GM21381 (cell line): ENCODE measurements at regions not wholly inside any gene's neighbourhood (a gene's known extent, or its start where the extent isn't known, plus 50 kb on each side); places are given as distances from the start of the nearest gene placed in this dataset.

ENCODE experiments used
- ATAC-seq: cut with Tn5 transposase; IDR thresholded peaks from one replicate; pipeline ENCODE4 v1.9.1; 2021; ENCODE audit warnings: mild to moderate bottlenecking, moderate library complexity; ENCODE audit not compliant: unreplicated experiment

DNA sequence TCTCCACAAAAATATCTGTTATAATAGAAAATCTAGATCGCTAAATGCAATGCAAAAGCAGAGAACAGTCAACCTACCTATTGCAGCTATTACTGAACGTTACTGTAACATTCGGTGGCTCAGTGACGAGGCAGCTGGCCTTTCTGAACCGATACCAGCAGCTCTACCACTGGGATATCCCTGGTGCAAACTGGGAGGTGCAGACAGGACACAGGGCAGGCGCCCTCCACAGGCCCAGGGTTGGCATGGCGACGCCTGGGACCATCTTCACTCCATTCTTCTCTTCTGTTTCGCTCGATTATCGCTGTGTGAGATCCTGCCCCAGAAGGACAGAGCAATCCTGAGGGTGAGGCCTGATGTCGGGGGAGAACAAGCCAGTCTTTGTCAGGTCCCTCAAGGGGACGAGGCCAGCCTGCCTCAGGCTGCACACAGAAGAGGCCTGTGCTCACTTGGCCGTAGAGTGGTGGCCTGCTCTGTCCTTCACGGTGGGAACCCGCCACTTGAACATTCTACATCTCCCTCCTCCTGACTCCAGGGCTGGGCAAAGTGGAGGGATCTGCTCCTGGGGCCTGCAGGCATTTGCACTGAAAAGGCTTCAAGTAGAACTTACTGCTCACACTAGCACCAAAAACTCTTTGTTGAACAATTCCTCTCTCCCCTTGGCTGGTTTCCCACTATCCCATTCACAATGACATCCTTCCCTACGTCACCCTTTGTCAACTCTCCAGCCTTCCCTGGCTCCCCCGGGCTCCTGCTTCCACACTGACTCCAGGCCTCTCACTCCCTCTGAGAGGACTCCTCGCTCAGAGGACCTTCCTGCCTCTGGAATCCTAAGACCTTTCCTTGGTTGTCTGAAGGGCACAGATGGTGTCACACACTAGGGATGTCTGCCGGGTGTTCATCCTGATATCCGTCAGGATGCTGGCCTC lies 49.7 kb downstream of the CYRIA start:
- ATAC-seq: no peak

DNA sequence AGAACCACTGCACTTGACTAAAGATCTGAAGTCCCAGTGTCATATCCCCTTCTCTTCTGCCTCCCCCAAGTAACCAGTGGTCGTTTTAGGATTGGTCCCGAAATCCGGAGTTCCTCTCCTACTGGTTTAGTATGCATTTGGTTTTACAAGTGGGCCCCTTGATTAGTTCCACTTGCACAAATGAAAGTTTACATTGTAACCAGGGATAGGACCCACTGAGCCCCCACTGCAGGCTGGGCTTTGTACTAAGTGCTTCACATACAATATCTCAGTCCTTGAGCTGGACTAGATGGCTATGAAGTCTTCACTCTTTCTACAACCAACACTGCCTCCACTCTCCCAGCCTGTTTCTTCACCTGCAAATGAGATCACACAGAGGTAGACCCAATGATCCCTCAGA lies 50.4 kb downstream of the CYRIA start:
- ATAC-seq: no peak

DNA sequence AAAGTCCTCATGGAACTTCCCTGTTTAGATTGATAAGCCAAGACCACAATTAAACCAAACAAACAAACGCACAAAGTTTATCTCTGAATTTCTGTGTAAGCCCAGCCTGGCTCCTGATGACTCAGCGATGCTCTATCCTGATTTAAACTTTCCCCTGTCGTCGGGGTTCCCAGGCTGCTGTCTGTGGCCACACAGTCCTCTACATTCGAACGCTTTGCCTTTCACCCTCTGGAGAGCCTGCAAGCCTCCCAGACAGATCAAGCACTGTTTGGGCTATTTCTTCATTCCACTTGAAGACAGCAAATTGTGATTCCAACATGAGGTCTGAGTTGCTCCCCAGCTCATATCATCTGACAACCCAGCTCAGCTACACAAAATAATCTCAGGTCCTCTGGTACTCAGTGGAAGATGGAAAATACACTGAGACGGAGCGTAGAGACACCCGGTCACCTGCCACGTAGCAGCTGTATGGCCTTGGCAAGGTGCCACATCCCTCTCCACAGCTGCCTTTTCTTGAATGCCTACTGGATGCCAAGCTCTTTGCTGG lies 51.2 kb downstream of the CYRIA start:
- no peak for ATAC-seq

DNA sequence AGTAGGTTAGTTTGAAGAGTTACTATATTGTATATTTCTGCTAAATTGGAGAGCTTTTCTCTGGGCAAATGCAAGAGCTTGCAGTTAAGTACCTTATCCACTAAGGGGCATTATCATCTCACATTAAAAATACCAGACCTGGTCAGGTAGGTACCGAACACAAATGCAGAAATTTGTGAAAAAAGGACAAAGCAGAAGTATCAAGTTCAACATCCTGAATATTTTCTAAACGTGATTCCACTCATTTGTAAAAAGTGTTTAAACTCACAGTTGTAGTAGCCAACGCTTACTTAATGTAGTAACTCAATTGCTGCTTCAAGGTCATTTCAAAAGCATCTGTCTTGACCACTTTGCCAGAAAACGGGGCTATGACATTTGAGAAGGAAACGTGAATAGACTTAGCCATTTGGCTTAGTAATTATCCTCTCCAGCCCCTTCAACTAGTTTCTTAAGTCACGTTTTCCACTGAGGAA lies 52.1 kb downstream of the CYRIA start:
- no peak for ATAC-seq

DNA sequence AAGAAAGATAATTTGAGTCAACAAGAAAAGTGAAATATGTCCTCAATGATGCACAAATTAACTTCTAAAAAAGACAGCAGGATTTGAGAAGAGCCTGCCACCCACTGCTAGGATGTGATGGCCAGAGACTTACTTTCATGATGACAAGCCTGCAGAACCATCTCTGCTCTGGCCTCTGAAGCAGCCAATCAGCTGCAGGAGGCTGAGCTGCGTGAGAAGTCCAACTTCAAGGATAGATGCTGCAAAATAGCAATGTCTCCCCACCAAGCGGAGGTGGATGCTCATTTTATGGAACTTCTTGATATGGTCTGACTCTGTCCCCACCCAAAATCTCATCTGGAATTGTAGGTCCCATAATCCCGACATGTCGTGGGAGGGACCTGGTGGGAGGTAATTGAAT lies 53.1 kb downstream of the CYRIA start:
- ATAC-seq: no peak

DNA sequence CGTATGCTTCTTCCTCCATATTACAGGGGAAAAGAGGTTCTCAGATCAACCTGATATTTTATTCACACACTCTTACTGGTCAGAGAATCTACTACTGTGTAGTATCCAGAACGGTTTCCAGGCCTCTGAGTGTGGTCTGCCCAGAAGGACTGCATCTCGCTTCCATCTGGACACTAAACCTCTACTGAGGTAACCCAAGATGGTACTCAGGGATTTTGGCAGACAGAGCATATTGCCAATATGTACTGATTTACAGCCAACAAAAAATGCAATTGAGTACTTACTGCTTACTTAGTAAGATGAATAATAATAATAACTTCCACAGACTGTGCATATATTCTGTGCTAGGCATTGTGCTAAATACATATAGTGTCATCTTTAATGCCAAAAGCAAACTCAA lies 55.8 kb downstream of the CYRIA start:
- ATAC-seq: no peak

DNA sequence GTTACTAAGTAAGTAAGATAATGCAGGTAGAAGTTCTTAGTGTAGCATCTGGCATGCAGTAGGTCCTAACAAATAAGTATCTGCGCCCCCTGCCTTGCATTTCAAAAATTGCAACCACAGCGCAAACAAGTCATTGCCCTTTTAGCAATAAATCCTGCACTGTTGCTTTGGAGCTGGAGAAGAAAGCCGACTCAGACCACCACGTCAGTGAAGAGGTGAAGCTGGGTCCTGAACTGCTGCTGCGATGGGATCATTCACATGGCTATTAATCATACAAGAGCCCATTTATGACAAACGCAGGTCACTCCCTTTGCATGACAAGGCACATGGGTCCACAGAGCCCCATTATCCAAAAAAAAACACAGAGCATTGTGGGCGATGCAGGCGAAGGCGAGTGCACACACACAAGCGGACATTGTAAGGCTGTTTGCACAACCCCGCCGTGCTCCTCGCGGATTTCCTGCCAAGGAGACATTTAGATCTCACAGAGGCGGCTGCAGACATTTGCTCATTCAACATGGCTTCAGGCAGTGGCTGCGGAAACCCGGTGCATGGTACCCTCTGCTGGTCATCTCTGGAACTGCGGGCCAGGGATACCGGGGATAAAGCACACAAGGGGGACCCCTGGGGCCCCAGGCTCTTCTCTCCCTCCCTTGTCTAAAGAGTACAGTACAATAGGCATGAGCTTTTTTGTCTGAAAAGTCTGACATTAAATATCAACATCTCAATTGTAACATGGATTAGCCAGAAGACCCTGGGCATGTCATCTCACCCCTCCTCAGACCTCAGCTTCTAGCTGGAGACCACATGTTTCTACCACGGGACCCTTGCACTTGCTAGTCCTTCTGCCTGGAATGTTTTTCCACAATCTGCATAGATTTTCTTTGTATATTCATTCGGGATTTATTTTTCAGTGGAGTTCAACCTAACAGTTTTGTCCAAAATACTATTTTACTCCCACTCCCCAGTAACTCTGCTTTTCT lies 56.7 kb downstream of the CYRIA start:
- ATAC-seq: peak; percentile 92

DNA sequence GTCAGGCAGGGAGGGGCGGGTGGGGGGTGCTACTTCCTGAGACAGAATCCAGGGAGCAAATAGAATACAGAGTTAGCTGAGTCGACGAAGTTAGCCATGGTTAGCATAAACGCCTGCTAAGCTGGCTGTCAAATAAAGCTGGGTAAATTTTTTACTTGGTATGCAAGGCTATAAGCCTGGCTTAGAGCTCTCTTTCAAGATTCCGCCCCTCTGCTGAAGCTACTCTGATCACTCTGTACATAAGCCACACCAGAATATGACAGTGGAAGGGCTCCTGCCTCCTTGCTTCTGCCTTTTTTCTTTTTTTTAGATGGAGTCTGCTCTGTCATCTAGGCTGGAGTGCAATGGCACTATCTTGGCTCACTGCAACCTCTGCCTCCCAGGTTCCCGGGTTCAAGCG lies 58.3 kb downstream of the CYRIA start:
- no peak for ATAC-seq

DNA sequence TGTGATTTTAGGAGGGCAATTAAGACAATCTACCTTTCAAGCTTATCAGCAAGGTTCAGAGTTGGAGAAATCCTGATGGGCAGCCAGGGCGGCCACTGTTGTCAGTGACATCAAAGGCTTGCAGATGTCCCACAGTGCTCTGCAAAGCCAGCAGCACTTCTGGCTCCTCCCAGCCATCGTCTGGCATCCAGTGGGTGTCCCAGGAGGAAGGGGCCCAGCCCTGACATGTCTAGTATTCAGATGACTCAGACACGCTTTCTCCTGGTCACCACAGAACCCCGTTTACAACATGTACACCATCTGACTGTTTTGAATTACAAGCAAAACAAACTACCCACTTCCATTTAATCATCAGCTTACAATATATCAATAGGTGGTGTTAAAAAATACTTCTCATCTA lies 61.4 kb downstream of the CYRIA start:
- no peak for ATAC-seq

DNA sequence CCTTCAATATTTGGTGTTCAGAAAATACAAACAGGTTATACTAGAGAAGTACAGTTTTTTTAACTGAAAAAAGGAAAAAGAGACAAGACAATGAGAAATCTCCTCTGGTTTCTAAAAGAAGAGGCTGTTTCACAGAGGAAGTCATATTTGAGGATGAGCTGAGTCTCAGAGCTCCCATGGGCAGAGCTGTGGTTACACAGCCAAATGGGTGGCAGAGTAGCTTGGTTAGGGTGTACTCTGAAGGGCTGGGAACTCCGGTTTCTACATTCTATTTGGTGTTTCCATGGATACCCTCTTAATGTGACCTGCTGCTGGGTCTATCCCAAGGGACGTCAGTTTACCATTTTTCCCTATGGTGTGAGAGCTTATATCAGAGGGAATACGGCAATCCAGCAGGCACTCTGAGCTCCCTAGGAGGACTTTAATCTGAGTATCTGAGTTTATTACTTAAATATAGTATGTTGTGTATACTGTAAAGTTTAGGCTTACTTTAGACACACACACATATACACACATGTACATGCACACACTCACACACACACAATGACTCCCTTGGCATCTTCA lies 74.2 kb downstream of the CYRIA start:
- no peak for ATAC-seq

DNA sequence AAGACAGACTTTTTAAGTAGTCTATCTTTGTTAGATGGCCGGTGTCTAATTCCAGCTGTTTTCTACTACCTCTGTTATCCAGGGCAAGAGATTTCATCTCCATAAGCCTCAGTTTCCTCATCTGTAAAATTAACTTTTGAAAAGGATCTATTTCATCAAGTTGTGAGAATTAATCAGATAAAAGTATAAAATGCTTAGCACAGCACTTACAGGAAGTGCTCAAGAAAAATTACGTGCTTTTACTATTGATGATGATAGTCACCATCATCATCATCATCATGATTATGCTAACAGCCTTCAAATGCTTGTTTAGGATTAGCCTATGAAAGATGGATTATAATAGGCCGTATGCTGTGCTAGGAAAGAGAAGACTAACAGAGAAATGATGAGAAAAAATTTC lies 76.2 kb downstream of the CYRIA start:
- no peak for ATAC-seq

DNA sequence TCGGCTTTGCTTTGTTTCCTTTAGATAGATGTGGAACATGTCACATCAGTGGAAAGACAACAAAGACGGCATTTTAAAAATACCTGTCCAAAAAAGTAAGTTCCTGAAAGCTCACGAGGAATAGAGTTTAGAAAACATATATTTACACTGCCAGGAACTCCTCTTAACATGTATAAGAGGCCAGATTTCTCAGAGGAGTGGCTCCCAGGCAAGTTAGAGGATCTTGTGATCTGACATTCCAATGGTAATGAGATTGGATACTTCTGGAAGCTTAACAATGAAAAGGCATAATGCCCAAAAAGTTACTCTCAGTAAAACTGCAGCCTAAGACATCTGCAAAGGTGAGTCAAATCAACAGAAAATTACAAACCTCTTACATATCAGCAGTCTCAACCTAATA lies 77.1 kb downstream of the CYRIA start:
- ATAC-seq: no peak

DNA sequence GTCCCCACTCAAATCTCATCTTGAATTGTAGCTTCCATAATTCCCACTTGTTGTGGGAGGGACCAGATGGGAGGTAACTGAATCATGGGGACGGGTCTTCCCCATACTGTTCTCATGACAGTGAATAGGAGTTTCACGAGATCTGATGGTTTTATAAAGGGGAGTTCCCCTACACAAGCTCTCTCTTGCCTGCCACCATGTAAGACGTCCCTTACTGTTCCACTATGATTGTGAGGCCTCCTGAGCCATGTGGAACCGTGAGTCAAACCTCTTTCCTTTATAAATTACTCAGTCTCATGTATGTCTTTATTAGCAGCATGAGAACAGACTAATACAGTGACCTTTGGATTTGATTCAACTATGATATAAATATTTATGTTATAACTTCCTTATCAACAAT lies 78.0 kb downstream of the CYRIA start:
- ATAC-seq: no peak

DNA sequence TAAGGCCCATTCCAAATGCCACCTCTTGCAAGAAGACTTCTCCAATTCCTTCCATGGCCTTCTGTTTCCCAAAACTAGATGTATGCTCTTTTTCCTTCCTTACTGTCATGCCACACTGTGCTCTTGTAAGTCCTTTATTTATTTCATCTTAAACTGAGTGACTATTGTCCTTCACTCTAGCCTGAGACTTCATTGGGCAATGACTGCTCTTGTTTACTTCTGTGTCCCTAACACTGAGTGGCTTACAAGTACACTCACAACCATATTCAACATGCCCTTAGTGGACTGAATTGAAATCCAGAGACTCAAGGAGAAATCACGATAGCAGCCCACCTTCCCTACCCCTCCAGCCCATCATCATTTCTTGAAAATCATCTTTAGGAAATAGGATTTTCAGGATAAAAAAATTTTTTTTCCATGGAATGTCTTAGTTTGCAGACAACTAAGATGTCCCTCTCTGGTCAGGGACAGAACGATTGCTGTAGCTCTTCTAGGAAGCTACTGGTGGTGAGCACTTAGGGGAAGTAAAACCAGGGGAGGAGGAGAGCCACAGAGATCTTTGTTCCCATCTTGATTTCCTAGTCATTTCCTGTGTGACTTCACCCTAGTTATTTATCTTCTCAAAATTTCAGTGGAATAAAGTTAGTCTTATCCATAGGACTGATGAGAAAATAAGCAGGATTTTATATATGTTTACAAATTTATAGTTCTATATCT lies 80.7 kb downstream of the CYRIA start:
- no peak for ATAC-seq

DNA sequence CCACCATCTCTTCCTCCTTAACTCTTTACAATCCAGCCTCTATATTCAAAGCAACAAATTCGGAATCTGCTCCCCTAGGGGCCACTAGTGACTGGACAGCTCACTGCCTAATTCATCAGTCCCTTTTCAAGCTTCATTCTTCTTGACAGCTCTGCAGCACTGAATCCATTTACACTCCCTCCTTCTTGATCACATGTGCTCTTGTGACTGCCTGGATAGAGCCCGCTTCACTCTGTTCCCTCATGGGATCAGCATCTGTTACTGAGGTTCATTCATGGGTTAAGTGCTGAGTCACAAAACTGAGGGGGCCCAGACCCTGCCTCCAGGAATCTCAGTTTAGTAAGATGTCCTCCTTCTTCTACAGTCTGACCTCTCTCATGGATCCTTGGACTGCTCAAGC lies 81.5 kb downstream of the CYRIA start:
- no peak for ATAC-seq

DNA sequence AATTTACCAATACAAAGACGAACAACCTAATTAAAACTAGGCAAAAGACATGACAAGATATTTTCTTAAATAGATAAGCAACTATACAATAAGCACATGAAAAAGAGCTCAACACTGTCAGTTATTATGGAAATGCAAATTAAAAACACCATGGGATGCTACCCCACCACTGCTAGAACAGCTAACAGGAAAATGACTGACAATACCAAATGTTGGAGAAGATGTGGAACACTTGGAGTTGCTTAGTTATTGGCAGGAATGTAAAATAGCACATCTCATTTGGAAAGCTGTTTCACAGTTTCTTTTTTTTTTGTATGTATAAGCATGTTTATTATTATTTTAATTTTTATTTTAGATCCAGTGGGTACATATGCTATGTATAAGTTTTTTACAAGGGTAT lies 84.4 kb downstream of the CYRIA start:
- ATAC-seq: no peak

DNA sequence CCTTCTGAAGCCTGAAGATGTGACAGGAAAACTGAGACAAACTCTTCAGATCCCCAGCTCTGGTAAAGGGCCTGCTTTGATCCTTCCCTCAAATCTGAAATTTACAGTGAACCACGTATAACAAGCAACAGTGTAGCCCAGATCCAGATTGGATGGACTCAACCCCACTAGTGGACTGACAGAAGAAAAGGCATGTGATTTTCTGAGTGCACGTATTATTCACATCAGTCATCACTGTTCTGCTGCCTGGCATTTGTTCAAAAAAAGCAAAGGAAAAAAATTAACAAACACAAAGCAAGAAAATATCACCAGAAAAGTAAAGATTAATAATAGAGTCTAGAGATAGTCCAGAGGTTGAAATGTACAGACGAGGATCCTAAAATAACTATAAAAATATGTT lies 87.6 kb downstream of the CYRIA start:
- no peak for ATAC-seq

DNA sequence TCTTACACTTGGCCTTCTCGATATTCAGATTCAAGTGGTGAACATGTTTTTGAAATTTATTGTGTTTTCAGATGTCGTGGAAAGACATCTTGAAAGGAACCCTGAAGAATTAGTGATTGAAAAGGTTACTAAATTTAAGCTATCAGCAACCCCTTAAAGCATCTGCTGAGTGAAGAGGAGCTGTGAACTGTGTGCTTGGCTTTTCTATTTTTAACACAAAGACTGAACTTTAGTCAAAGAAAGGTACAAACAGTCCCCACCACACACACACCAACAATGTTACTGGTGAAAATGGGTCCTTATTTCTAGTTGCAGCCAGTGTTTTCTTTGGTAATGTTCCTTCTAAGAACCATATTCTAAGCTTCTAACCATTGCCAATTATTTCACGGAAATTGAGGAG lies 95.1 kb downstream of the CYRIA start:
- ATAC-seq: no peak

DNA sequence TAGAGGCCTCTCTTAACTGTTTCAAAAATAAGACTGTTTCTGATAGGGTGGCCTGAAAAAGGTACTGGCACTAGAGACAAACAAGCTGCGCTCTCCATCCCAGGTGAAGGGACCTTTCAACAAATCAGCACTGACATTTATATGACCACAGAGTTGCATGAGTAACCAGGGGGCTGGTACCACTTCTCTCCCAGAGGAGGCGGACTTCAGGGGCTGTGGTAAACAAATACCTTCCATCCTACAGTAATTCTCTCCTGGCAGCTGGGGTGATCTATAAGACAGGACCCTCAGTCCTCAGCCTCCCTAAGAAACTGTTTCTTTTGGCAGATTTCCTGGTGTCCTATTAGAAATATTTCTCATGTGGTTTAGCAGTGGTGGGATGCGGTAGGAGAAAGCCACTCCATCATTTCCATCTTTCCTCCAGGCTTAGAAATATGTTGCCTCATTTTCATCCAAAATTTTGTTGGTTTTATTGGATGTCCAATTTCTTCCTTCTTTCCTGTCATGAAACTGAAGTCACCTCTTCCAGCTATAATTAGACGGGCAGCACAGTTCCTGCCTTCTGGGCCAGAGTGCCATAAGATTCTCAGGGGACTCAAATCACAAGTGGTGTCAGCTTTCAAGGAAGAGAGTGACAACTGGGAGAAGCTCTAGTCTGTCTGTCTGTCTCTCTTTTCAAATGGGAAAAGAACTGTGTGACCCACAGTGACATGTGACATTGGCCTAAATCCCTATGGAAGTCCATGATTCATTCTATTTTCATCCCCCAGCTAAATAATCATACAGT lies 96.4 kb downstream of the CYRIA start:
- ATAC-seq: no peak

DNA sequence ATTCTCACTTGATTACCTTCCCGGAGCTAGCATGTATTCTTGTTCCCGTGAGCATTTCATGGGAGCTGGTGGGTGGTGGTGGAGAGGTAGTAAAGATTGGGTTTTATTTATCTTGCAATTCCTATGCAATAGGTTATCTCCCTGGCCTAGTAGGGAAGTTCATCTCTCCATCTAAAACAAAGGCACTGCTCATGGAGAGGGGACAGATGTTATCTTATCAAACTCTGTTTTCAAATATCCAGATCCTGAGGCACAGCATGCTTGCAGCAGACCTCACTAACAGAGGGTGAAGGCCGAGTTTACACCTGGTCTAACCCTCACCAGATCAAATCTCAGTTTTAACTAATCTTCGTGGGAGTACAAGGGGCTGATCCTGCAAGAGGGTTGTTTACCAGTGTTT lies 98.9 kb downstream of the CYRIA start:
- ATAC-seq: no peak
